Activated CD8-positive, alpha-beta memory T cell treated with anti-CD3 and anti-CD28 coated beads for 48 hours (primary cell): ENCODE measurements at regions not wholly inside any gene's neighbourhood (a gene's known extent, or its start where the extent isn't known, plus 50 kb on each side); places are given as distances from the start of the nearest gene placed in this dataset.
"Not testable (repeated sequence)": the region's sequence is repeated elsewhere in the genome, so short reads cannot be mapped to it uniquely, and the experiment has no call there.

Experiments
- DNase-seq, 3 experiments: peaks; one replicate each; pipeline ENCODE4 v3.0.0-alpha.2; 2020; ENCODE audit warnings: low read depth in 2 of 3, low spot score in 2 of 3

- DNase-seq, result no peak
Measured at GRCh38 chr16:61195006-61195405, 841.2 kb downstream of the CDH8 start.

GRCh38 chr16:61194573-61194972 is 841.7 kb downstream of the CDH8 start:
- no peak for DNase-seq

GRCh38 chr16:61182391-61182790 is 853.8 kb downstream of the CDH8 start:
- DNase-seq, result no peak

GRCh38 chr16:61181982-61182381 is 854.3 kb downstream of the CDH8 start:
- DNase-seq, result no peak

- no peak for DNase-seq
Measured at GRCh38 chr16:61179561-61179960, 856.7 kb downstream of the CDH8 start.

GRCh38 chr16:61165797-61166196 is 870.4 kb downstream of the CDH8 start:
- no peak for DNase-seq

GRCh38 chr16:61150351-61150750 is 885.9 kb downstream of the CDH8 start:
- no peak for DNase-seq

- no peak for DNase-seq
Measured at GRCh38 chr16:61149709-61150108, 886.5 kb downstream of the CDH8 start.

- no peak for DNase-seq
Measured at GRCh38 chr16:61148930-61149329, 887.3 kb downstream of the CDH8 start.

- DNase-seq, result no peak
Measured at GRCh38 chr16:61146429-61146828, 889.8 kb downstream of the CDH8 start.

GRCh38 chr16:61131447-61131846 is 904.8 kb downstream of the CDH8 start:
- no peak for DNase-seq

GRCh38 chr16:61128545-61129323 is 907.5 kb downstream of the CDH8 start:
- no peak for DNase-seq

- no peak for DNase-seq
Measured at GRCh38 chr16:61105544-61105943, 930.7 kb downstream of the CDH8 start.

- DNase-seq, result no peak
Measured at GRCh38 chr16:61098505-61098904, 937.7 kb downstream of the CDH8 start.

GRCh38 chr16:61091300-61091699 is 944.9 kb downstream of the CDH8 start:
- not testable (repeated sequence) for DNase-seq

GRCh38 chr16:61083711-61084110 is 952.5 kb downstream of the CDH8 start:
- no peak for DNase-seq

GRCh38 chr16:61074324-61074723 is 961.9 kb downstream of the CDH8 start:
- DNase-seq, result no peak

- DNase-seq, result no peak
Measured at GRCh38 chr16:61057635-61058034, 978.6 kb downstream of the CDH8 start.

GRCh38 chr16:61050547-61050946 is 985.7 kb downstream of the CDH8 start:
- no peak for DNase-seq

- no peak for DNase-seq
Measured at GRCh38 chr16:61045931-61046330, 990.3 kb downstream of the CDH8 start.

- no peak for DNase-seq
Measured at GRCh38 chr16:61042737-61043136, 993.5 kb downstream of the CDH8 start.

- DNase-seq, result no peak
Measured at GRCh38 chr16:61030616-61031015, 1005.6 kb downstream of the CDH8 start.

GRCh38 chr16:61024180-61024900 is 1011.9 kb downstream of the CDH8 start:
- DNase-seq, result no peak
